Urinary bladder (tissue), 3 donors: ENCODE measurements at regions not wholly inside any gene's neighbourhood (a gene's known extent, or its start where the extent isn't known, plus 50 kb on each side); places are given as distances from the start of the nearest gene placed in this dataset.

Source experiments
- DNase-seq: peaks from one replicate; pipeline ENCODE4 v3.0.0-alpha.2; 2015; ENCODE audit errors: extremely low spot score
- H3K27ac ChIP-seq: one replicate; pipeline ENCODE4 v1.5.1; 2013; ENCODE audit warnings: low read depth, mild to moderate bottlenecking, moderate library complexity
- H3K36me3 ChIP-seq: one replicate; pipeline ENCODE4 v1.6.1; 2013; ENCODE audit warnings: mild to moderate bottlenecking, moderate library complexity; ENCODE audit not compliant: insufficient read depth
- H3K4me1 ChIP-seq: one replicate; pipeline ENCODE4 v1.6.1; 2013; ENCODE audit warnings: mild to moderate bottlenecking, moderate library complexity; ENCODE audit not compliant: insufficient read depth
- H3K4me3 ChIP-seq: one replicate; pipeline ENCODE4 v1.5.1; 2013; ENCODE audit warnings: low read depth, low read length
- WGBS: extraction: QIAGEN DNeasy Blood & Tissue Kit; methylation state at CpG from one replicate; pipeline ENCODE4 v1.1.7; 2013; 5-methylcytosine and 5-hydroxymethylcytosine counted together
- donor health status: healthy with polysubstance abuse.
- donor health status: healthy.

DNA sequence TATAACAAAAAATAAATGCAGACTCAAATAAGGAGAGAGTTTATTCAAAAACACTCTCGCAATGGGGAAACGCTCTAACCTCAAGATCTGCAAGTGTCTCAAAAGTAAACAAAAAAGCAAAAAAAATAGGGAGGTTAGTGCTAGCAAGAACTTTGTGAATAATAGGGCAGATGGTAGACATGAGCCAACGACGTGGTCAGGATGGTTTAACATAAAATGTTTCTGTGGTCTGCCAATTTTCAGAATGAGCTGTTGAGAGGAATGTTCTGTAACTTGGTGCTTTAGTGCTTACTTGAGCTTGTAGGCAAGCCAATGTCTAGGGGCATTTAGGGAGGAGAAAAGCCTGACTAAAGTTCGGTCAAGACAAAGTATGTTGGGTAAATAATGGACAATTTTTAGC is 1813.9 kb upstream of the CDH6 start:
- 83% methylated on average over 5 of the region's 5 CpGs for WGBS
- DNase-seq, result no peak
- H3K36me3 ChIP-seq, result no peaks in the 10 kb centered on the region

DNA sequence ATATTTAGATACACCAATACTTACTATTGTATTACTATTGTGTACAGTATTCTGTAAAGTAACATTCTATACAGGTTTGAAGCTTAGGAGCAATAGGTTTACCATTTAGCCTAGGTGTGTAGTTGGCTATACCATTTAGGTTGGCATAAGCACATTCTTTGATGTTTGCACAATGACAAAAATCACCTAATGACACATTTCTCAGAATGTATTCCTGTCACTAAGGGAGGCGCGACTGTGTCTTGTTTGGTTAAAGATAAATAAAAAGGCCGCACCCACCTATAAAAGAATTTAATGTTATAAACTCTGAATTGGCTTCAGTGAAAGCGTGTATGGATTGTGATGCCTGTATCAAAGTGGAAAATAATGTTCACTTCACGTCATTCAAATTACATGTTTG is 1815.4 kb upstream of the CDH6 start:
- DNase-seq, result no peak
- H3K4me3 ChIP-seq, result no peak overlapping the region
- 73% methylated on average over 5 of the region's 5 CpGs for WGBS
- no peaks in the 10 kb centered on the region for H3K4me1 ChIP-seq
- H3K36me3 ChIP-seq, result no peaks in the 10 kb centered on the region
- H3K27ac ChIP-seq, result no peak overlapping the region

More for the DNA sequence above, 1813.9 kb upstream of the CDH6 start:
- Histone ChIP-seq H3K4me1 (no peaks in the 10 kb centered on the region), H3K4me3 (no peak overlapping the region), H3K27ac (no peak overlapping the region)

DNA sequence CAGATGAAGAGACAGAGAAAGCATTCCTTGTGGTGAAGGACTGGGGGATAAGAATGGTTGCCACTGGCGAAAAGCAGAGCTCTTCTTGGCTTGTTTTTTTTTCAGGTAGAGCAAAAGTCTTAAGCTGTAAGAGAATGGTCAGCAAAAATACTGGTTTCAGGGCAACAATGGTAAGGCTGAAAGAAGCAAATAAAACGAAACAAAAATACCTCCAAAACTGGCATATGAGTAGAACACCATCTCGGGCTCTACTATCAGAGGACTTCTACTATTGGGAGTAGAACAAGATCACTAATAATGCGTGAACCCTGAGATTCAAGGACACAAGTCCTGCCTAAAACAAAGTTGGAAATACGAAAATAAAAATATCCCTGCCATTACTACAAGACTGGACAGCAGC is 1823.2 kb upstream of the CDH6 start:
- no peak overlapping the region for H3K27ac ChIP-seq
- H3K4me1 ChIP-seq, result no peaks in the 10 kb centered on the region
- H3K4me3 ChIP-seq, result no peak overlapping the region
- no peaks in the 10 kb centered on the region for H3K36me3 ChIP-seq
- 82% methylated on average over 5 of the region's 5 CpGs for WGBS
- DNase-seq, result no peak

DNA sequence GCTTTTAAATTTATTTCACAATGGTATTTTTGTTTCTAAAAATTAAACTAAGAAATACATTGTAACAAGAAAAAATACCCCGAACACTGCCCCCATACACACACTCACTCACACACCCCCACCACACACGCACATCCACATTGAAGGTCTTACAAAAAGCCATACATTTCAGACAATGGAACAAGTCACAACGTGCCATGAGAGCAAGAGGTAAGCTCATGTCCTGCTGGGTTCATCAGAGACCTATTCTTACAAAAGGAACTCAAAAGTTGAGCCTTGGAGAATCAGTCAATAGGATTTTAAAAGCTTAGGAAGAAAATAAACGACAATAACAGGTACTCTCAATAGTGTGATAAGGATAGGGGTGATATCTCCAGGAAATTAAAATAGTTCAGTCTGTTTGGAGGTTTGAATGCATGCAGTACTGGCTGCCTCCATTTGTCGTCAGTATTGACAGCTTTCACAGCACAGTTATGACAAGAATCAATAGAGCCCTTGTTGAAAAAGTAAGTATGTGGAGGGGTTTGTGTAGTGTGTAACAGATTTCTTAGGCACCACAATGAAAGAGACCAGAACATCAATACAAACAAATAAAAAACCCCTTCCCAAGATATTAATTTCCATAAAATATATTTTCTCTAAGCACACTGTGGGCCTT is 1826.2 kb upstream of the CDH6 start:
- H3K36me3 ChIP-seq, result no peaks in the 10 kb centered on the region
- WGBS, result 66% methylated on average over 5 of the region's 5 CpGs

DNA sequence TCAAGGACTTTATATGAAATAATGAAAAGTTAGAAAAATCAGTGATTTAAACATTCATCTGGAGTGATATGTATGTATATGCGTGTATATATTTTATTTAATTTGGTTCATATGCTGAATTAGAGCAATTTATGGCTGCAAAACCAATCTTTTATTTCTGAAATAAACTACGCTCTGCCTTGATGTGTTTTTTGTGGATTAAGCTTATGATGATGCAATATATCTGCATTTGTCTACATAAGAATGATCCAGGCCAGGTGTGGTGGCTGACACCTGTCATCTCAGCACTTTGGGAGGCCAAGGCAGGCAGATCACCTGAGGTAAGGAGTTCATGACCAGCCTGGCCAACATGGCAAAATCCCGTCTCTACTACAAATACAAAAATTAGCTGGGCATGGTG is 1842.3 kb upstream of the CDH6 start:
- Histone ChIP-seq H3K4me3 (no peak overlapping the region), H3K27ac (no peak overlapping the region)
- WGBS, result 85% methylated on average over 3 of the region's 3 CpGs

More for the DNA sequence above, 1826.2 kb upstream of the CDH6 start:
- Histone ChIP-seq H3K4me3 (no peak overlapping the region), H3K27ac (no peak overlapping the region), H3K4me1 (no peaks in the 10 kb centered on the region)
- no peak for DNase-seq

DNA sequence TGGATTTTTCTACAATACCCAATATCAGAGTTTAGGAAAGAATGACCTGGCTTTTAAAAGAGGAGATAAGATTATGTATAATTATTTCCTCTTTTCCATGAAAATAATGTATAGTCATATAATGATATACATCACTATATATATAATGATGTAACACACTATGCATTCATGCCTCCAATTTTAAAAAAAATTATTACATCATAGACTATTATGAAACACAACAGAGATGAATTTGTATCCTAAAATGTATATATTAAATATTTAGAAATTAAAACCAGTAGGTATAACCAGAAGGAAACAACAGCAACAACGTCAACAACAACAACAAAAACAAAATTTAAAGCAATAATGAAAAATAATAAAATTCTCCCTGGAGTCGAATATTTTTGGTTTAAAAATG is 1856.5 kb upstream of the CDH6 start:
- H3K27ac ChIP-seq, result no peak overlapping the region
- DNase-seq, result no peak
- H3K4me1 ChIP-seq, result no peaks in the 10 kb centered on the region
- H3K36me3 ChIP-seq, result no peaks in the 10 kb centered on the region
- 77% methylated on average over 2 of the region's 2 CpGs for WGBS
- H3K4me3 ChIP-seq, result no peak overlapping the region

More for the DNA sequence above, 1842.3 kb upstream of the CDH6 start:
- no peaks in the 10 kb centered on the region for H3K36me3 ChIP-seq
- no peaks in the 10 kb centered on the region for H3K4me1 ChIP-seq
- no peak for DNase-seq

DNA sequence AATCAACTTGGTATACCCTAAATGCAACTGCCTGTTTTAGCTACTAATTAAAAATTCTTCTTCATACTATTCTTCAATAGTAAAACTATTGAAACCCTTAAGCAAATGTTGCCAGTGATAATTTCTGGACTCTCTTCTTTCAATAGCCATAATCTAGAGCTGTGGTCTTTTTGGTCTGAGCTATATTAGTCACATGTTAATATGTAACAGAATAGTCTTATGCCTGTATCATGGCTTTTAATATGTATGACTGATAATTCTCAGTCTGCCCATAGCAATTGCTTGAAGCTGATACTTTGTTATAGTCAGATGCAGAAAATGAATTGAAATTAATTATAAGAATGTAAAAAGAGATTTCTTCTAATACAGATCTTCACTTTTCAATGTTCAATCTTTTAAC is 1871.9 kb upstream of the CDH6 start:
- no peaks in the 10 kb centered on the region for H3K36me3 ChIP-seq
- no peak overlapping the region for H3K4me3 ChIP-seq
- H3K4me1 ChIP-seq, result no peaks in the 10 kb centered on the region
- DNase-seq, result no peak
- H3K27ac ChIP-seq, result no peak overlapping the region

DNA sequence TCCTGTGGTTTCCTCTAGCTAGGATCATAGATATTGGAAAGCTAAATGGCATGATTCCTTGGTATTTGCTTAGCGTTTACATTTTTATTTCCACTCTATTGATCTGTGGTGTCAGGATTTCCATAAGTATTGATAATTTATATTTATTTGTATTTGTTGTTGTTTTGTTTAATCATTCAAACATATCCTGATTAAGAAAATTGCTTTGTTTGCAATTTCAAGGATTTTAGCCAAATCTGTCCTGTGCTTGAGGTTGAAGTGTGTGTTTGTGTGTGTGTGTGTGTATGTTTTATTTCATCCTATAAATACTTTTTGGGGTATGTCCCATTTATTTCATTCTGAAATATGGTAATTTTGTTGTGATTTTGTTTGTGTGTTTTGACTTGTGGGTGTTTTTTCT is 1884.1 kb upstream of the CDH6 start:
- 91% methylated on average over 1 of the region's 1 CpG for WGBS
- no peak overlapping the region for H3K4me3 ChIP-seq

DNA sequence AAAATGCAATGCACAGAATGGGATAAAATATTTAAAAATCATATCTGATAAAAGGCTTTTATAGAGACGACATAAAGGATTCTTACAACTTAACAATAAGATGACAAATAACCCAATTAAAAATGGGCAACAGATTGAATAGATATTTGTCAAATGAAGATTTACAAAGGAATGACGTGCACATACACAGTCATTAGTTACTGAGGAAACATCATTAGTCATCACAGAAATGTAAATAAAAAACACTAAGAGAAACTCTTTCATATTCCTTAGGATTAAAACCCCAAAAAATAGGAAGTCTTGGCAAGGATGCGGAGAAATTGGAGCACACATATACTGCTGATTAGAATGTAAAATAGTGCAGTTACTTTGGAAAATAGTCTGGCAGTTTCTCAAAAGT is 1886.0 kb upstream of the CDH6 start:
- no peaks in the 10 kb centered on the region for H3K4me1 ChIP-seq
- H3K27ac ChIP-seq, result no peak overlapping the region
- no peaks in the 10 kb centered on the region for H3K36me3 ChIP-seq
- no peak for DNase-seq
- no peak overlapping the region for H3K4me3 ChIP-seq
- WGBS, result 26% methylated on average over 3 of the region's 3 CpGs

More for the DNA sequence above, 1884.1 kb upstream of the CDH6 start:
- no peaks in the 10 kb centered on the region for H3K36me3 ChIP-seq
- no peak for DNase-seq
- H3K27ac ChIP-seq, result no peak overlapping the region
- H3K4me1 ChIP-seq, result no peaks in the 10 kb centered on the region

DNA sequence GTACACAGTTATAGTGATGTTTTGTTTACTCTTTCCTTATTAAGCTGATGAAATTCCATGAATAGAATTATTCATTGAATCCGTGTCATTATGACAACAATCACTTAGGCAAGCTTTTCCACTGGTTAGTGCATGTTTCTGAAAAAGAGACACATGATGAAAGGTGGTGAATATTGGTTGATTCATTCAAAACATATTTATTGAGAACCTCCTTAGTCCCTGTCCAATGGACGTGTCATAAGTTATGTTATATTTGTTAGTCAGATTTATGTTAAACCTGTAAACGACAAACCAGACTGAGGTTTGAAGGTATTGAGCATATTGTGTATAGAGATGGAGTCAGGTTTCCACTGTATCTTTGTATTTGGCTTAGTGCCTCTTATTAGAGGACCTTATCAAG is 1888.9 kb upstream of the CDH6 start:
- no peak overlapping the region for H3K4me3 ChIP-seq
- 75% methylated on average over 3 of the region's 3 CpGs for WGBS
- no peak for DNase-seq
- no peaks in the 10 kb centered on the region for H3K36me3 ChIP-seq
- H3K27ac ChIP-seq, result no peak overlapping the region
- no peaks in the 10 kb centered on the region for H3K4me1 ChIP-seq

DNA sequence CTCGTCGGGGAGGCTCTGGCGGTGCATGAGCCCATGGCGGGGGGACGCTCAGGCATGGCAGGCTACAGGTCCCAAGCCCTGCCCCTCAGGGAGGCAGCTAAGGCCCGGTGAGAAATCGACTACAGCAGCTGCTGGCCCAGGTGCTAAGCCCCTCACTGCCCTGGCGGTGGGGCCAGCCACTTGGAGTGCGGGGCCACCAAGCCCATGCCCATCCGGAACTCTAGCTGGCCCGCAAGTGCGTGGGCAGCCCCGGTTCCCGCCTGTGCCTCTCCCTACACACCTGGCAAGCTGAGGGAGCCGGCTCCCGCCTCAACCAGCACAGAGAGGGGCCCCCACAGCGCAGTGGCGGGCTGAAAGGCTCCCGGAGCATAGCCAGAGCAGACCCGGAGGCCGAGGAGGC is 1896.9 kb upstream of the CDH6 start:
- WGBS, result 92% methylated on average over 21 of the region's 21 CpGs
- DNase-seq, result no peak

DNA sequence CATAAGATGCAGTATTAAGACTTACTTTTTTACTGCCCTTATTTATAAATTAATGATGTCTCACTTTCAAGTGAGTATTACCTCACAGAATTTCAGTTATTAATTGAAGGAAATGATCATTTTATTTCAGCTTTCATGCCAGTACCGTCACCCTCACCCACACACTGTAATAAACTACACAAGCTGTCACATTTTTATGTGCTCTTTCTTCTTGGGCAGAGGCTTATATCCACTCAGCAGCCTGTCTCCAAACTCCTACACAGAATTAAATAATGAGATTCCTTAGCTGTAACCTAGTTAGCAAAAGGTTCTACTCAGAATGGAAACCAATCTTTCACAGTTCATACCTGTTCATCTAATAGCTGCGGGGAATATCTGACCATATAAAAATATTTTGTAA is 1915.8 kb upstream of the CDH6 start:
- Histone ChIP-seq H3K36me3 (no peaks in the 10 kb centered on the region), H3K27ac (no peak overlapping the region), H3K4me3 (no peak overlapping the region), H3K4me1 (no peaks in the 10 kb centered on the region)
- WGBS, result 68% methylated on average over 2 of the region's 2 CpGs
- DNase-seq, result no peak

More for the DNA sequence above, 1896.9 kb upstream of the CDH6 start:
- H3K4me3 ChIP-seq, result no peak overlapping the region
- H3K4me1 ChIP-seq, result no peaks in the 10 kb centered on the region
- H3K27ac ChIP-seq, result no peak overlapping the region
- H3K36me3 ChIP-seq, result no peaks in the 10 kb centered on the region

DNA sequence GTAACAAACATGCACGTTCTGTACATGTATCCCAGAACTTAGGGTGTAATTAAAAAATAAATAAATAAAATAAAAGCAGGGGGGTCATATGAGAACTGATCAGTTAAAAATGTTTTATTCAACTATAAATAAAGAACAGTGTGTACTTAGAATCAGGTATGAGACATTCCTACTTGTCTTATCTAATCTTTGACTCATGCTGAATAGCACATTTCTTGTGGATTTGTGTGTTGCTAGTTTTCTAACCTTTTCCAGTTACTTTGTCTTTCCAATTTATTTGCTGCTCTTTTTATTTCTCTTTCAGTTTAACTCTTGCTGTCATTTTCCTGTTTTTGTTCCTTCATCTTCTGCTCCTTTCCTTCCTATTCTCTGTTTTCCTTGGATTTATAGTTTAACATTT is 1917.1 kb upstream of the CDH6 start:
- Histone ChIP-seq H3K27ac (no peak overlapping the region), H3K4me3 (no peak overlapping the region), H3K4me1 (no peaks in the 10 kb centered on the region), H3K36me3 (no peaks in the 10 kb centered on the region)
- DNase-seq, result no peak
- 90% methylated on average over 1 of the region's 1 CpG for WGBS

DNA sequence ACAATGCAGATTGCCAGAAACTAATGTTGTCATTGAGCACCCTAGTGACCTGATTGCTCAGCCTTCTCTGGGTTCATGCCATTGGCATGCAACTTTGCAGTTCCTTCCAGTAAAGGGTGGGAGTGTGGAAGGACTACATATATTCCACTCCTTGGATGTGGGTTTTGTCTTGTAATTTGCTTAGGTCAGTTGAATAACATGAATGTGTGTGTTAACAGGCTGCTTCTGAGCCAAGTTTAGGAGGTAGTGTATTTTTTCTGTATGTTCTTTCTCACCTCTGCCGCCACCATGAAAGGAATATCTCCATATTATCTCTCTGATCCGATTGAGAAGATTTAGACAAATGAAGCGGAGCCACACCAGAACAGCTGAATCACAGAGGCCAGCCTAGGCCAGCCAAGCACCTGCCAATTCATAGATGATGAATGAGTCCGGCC is 1929.6 kb upstream of the CDH6 start:
- H3K27ac ChIP-seq, result no peak overlapping the region
- WGBS, result 78% methylated on average over 4 of the region's 4 CpGs

More for the DNA sequence above, 1929.6 kb upstream of the CDH6 start:
- Histone ChIP-seq H3K36me3 (no peaks in the 10 kb centered on the region), H3K4me1 (no peaks in the 10 kb centered on the region), H3K4me3 (no peak overlapping the region)
- DNase-seq, result no peak
